A549 (cell line): ENCODE measurements at regions not wholly inside any gene's neighbourhood (a gene's known extent, or its start where the extent isn't known, plus 50 kb on each side); places are given as distances from the start of the nearest gene placed in this dataset.

Source experiments
- ATAC-seq, 2 experiments: fragments of 200-7000 bp in 1 of 2; fragments of >200 bp in 1 of 2; cut with Nextera tagmentation in 1 of 2; cut with Tn5 transposase in 1 of 2; 3 replicates each; pipeline versions ENCODE4 v1.8.0 to v1.9.1; 2018 to 2020; ENCODE audit warnings: mild to moderate bottlenecking in 1 of 2, moderate library complexity in 1 of 2
- CTCF ChIA-PET: fragments of 300-600 bp; sonication (Branson Sonifier 250); formaldehyde crosslinking; extraction: SDS; loops from one replicate; lab custom pipeline; 2021; ENCODE audit warnings: antibody characterized with exemption, inconsistent platforms; lab: Yijun Ruan, JAX
- POLR2A ChIA-PET: fragments of 350-600 bp; formaldehyde crosslinking; extraction: SDS; loops from one replicate; lab custom pipeline; 2021; ENCODE audit warnings: antibody characterized with exemption, inconsistent platforms; lab: Yijun Ruan, JAX
- DNase-seq, 2 experiments: peaks; one replicate each; pipeline versions ENCODE4 v3.0.0 to v3.0.0-alpha.2; 2011 to 2016; ENCODE audit warnings: low read depth in 1 of 2, low spot score in 1 of 2
- FAIRE-seq: peaks from 2 replicates; lab custom pipeline; 2011; peaks lifted over from hg19 to GRCh38; lab: Jason Lieb, UNC
- H3K27ac ChIP-seq, 2 experiments: fragments of >200 bp; sonication (Bioruptor Twin); formaldehyde crosslinking; 3 replicates each; pipeline ENCODE4 v1.5.1; 2016 to 2017
- H3K4me1 ChIP-seq: fragments of >200 bp; sonication (Bioruptor Twin); formaldehyde crosslinking; 3 replicates; pipeline ENCODE4 v1.6.1; 2016
- H3K4me2 ChIP-seq: fragments of >200 bp; sonication (Bioruptor Twin); formaldehyde crosslinking; 3 replicates; pipeline ENCODE4 v1.6.1; 2016
- H3K4me3 ChIP-seq: fragments of >200 bp; sonication (Bioruptor Twin); formaldehyde crosslinking; 3 replicates; pipeline ENCODE4 v1.5.1; 2016
- H3K9me3 ChIP-seq: fragments of >200 bp; sonication (Bioruptor Twin); formaldehyde crosslinking; 3 replicates; pipeline ENCODE4 v1.6.1; 2016
- ATOH8 ChIP-seq: fragments of 250-450 bp; sonication (Bioruptor Pico); IDR thresholded peaks from 2 replicates; pipeline ENCODE4 v1.5.0; 2020; ENCODE audit warnings: low read depth, mild to moderate bottlenecking, moderate library complexity
- CEBPB ChIP-seq, 2 experiments: fragments of >200 bp in 1 of 2; sonication (Bioruptor Twin) in 1 of 2; formaldehyde crosslinking in 1 of 2; IDR thresholded peaks; 2 replicates each; pipeline ENCODE4 v1.6.1; 2012 to 2016
- CHD4 ChIP-seq: fragments of 200-600 bp; sonication (generic); IDR thresholded peaks from 2 replicates; pipeline ENCODE4 v1.6.1; 2016; ENCODE audit warnings: antibody characterized with exemption, mild to moderate bottlenecking, borderline replicate concordance
- ELK1 ChIP-seq: fragments of 150-350 bp; IDR thresholded peaks from 2 replicates; pipeline ENCODE4 v1.6.1; 2014; ENCODE audit warnings: low read depth, mild to moderate bottlenecking, low read length
- ESRRA ChIP-seq: fragments of 150-350 bp; IDR thresholded peaks from 2 replicates; pipeline ENCODE4 v1.6.1; 2014; ENCODE audit warnings: mild to moderate bottlenecking, low read length, borderline replicate concordance
- FOSL2 ChIP-seq, 2 experiments: fragments of 450-650 bp in 1 of 2; fragments of >200 bp in 1 of 2; sonication (Bioruptor Twin) in 1 of 2; formaldehyde crosslinking; IDR thresholded peaks; 2 replicates each; pipeline versions ENCODE4 v1.5.0 to v1.6.1; 2016 to 2020; ENCODE audit warnings: mild to moderate bottlenecking in 1 of 2, moderate library complexity in 1 of 2
- JUNB ChIP-seq: fragments of >200 bp; sonication (Bioruptor Twin); formaldehyde crosslinking; IDR thresholded peaks from 2 replicates; pipeline ENCODE4 v1.6.1; 2016
- KDM1A ChIP-seq: fragments of 200-600 bp; sonication (generic); IDR thresholded peaks from 2 replicates; pipeline ENCODE4 v1.6.1; 2016; ENCODE audit warnings: low read depth, mild to moderate bottlenecking
- KDM5A ChIP-seq: fragments of 200-600 bp; sonication (generic); IDR thresholded peaks from 2 replicates; pipeline ENCODE4 v1.6.1; 2016; ENCODE audit warnings: antibody characterized with exemption, mild to moderate bottlenecking
- MAFK ChIP-seq: fragments of 450-650 bp; IDR thresholded peaks from 2 replicates; pipeline ENCODE4 v1.6.1; 2014; ENCODE audit not compliant: partially characterized antibody
- PHF8 ChIP-seq: fragments of 200-600 bp; sonication (generic); IDR thresholded peaks from 2 replicates; pipeline ENCODE4 v1.6.1; 2016; ENCODE audit warnings: low read depth, mild to moderate bottlenecking, antibody characterized with exemption, moderate library complexity, borderline replicate concordance
- RFX5 ChIP-seq: fragments of 450-650 bp; IDR thresholded peaks from 2 replicates; pipeline ENCODE4 v1.7.1; 2014; ENCODE audit warnings: antibody characterized with exemption, mild to moderate bottlenecking, moderate library complexity
- RNF2 ChIP-seq: fragments of 200-600 bp; sonication (generic); IDR thresholded peaks from 2 replicates; pipeline ENCODE4 v1.6.1; 2016; ENCODE audit warnings: low read depth, mild to moderate bottlenecking, antibody characterized with exemption, moderate library complexity, borderline replicate concordance
- WGBS: methylation state at CpG from one replicate; pipeline ENCODE4 v1.1.6; 2017; ENCODE audit errors: missing lambda C conversion rate; 5-methylcytosine and 5-hydroxymethylcytosine counted together
- TF ChIP-seq, protein P1 (sequence below): IDR thresholded peaks from 2 replicates; pipeline ENCODE4 v1.6.1; 2012
- TF ChIP-seq, protein P2 (sequence below): IDR thresholded peaks from 2 replicates; pipeline ENCODE4 v1.6.1; 2012

- no peak overlapping the region for H3K4me3 ChIP-seq
- FAIRE-seq (no peak), DNase-seq (no peak), ATAC-seq (no peak)
- H3K4me1 ChIP-seq: no peaks in the 10 kb centered on the region
- ChIA-PET POLR2A (no interaction called here), CTCF (no interaction called here)
- no peaks in the 10 kb centered on the region for H3K9me3 ChIP-seq
- H3K27ac ChIP-seq: no peak overlapping the region
- WGBS: 57% methylated on average over 3 of the region's 3 CpGs
- no peak for TF ChIP-seq ESRRA
- TF ChIP-seq, protein P1, sequence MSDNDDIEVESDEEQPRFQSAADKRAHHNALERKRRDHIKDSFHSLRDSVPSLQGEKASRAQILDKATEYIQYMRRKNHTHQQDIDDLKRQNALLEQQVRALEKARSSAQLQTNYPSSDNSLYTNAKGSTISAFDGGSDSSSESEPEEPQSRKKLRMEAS: no peak
- TF ChIP-seq PHF8: no peak
- no peak for TF ChIP-seq KDM5A
- TF ChIP-seq JUNB: no peak
- no peak for TF ChIP-seq KDM1A
- TF ChIP-seq RNF2: no peak
- H3K4me2 ChIP-seq: no peak overlapping the region
Measured at GRCh38 chr13:64817691-64818090, 2412.4 kb downstream of the PCDH9 start.

- H3K27ac ChIP-seq: no peak overlapping the region
- ChIA-PET POLR2A (no interaction called here), CTCF (no interaction called here)
- DNase-seq (peak in 1 of 2 experiments; percentile 5), FAIRE-seq (no peak), ATAC-seq (no peak)
- H3K4me3 ChIP-seq: no peak overlapping the region
- H3K9me3 ChIP-seq: no peaks in the 10 kb centered on the region
- TF ChIP-seq CEBPB (IDR thresholded peaks at IDR 0.05) (0 out of 4 replicates have a peak, but pooled peaks of 1 of the 2 experiments have one; percentile 5), CHD4 (no peak), FOSL2 (IDR thresholded peaks at IDR 0.05) (no peak), FOSL2 (CRISPR knock-in tag; IDR thresholded peaks at IDR 0.05) (peak; percentile 29; the same call in 1 of the 2 replicates)
- H3K4me1 ChIP-seq: no peaks in the 10 kb centered on the region
- 45% methylated on average over 3 of the region's 3 CpGs for WGBS
- peak overlapping the region; percentile 10; the same call in 1 of the 3 replicates for H3K4me2 ChIP-seq
Measured at GRCh38 chr13:64810750-64811149, 2419.4 kb downstream of the PCDH9 start.

DNA sequence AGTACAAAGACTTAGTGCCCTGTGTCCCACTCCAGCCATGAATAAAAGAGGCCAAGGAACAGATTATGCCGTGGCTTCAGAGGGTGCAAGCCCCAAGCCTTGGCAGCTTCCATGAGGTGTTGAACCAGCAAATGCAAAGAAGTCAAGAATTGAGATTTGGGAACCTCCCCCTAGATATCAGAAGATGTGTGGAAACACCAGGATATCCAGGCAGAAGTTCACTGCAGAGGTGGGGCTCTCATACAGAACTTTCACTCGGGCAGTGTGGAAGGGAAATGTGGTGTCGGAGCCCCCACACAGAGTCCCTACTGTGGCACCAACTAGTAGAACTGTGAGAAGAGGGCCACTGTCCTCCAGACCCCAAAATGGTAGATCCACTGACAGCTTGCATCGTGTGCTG, 2421.4 kb downstream of the PCDH9 start:
- Histone ChIP-seq H3K4me3 (no peak overlapping the region), H3K27ac (no peak overlapping the region), H3K4me1 (no peaks in the 10 kb centered on the region), H3K9me3 (no peaks in the 10 kb centered on the region), H3K4me2 (no peak overlapping the region)
- FAIRE-seq (no peak), ATAC-seq (no peak), DNase-seq (no peak)
- 54% methylated on average over 4 of the region's 4 CpGs for WGBS
- ChIA-PET POLR2A (no interaction called here), CTCF (no interaction called here)
- no peak for TF ChIP-seq ELK1

DNA sequence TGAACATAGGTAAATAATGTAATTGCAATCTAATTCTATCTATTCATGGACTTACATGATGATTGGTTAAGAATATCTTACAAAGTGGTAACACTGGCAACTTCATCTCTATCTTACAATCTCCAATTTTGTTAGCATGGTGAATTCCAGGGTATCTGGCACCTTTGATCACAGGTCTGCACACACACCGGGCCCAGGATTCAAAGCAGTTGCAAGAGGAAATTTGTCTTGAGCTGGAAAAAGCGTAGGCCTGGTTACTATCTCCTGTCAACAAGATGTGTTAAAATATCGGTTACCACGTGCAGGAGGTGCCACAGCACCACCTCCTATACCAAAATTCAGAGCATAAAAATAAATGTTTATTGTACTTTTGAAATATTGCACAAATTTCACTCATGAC, 2428.4 kb downstream of the PCDH9 start:
- no peak for TF ChIP-seq MAFK
- TF ChIP-seq RFX5: no peak
- TF ChIP-seq ATOH8 (CRISPR knock-in tag): no peak
- TF ChIP-seq, protein P2, sequence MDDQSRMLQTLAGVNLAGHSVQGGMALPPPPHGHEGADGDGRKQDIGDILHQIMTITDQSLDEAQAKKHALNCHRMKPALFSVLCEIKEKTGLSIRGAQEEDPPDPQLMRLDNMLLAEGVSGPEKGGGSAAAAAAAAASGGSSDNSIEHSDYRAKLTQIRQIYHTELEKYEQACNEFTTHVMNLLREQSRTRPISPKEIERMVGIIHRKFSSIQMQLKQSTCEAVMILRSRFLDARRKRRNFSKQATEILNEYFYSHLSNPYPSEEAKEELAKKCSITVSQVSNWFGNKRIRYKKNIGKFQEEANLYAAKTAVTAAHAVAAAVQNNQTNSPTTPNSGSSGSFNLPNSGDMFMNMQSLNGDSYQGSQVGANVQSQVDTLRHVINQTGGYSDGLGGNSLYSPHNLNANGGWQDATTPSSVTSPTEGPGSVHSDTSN: no peak
- TF ChIP-seq RNF2: no peak
- TF ChIP-seq, all 56 proteins: peak for 0
- CTCF ChIA-PET: no interaction called here
- whole genome bisulfite sequencing: 74% methylated on average over 4 of the region's 4 CpGs

More for the DNA sequence above, 2428.4 kb downstream of the PCDH9 start:
- H3K9me3 ChIP-seq: no peaks in the 10 kb centered on the region
- FAIRE-seq (no peak), DNase-seq (no peak), ATAC-seq (no peak)
- no peak overlapping the region for H3K4me3 ChIP-seq
- H3K27ac ChIP-seq: no peak overlapping the region
- no peaks in the 10 kb centered on the region for H3K4me1 ChIP-seq
- POLR2A ChIA-PET: no interaction called here
- H3K4me2 ChIP-seq: no peak overlapping the region
